GM23338 (cell line): ENCODE measurements at regions not wholly inside any gene's neighbourhood (a gene's known extent, or its start where the extent isn't known, plus 50 kb on each side); places are given as distances from the start of the nearest gene placed in this dataset.

Source experiments
- ATAC-seq: fragments of 200-7000 bp; cut with Tn5 transposase; 3 replicates; pipeline ENCODE4 v1.9.1; 2020
- DNase-seq: peaks from one replicate; pipeline ENCODE4 v3.0.0-alpha.2; 2015; ENCODE audit warnings: low spot score
- H2AFZ ChIP-seq: fragments of 200-600 bp; sonication (generic); 2 replicates; pipeline ENCODE4 v1.8.0; 2016; ENCODE audit warnings: antibody characterized with exemption, mild to moderate bottlenecking, moderate library complexity
- H3F3A ChIP-seq: fragments of 200-600 bp; sonication (generic); replicated peaks from 2 replicates; pipeline ENCODE4 v1.8.0; 2017; ENCODE audit warnings: antibody characterized with exemption, mixed run types, low read depth
- H3K27ac ChIP-seq: fragments of 200-600 bp; sonication (generic); 2 replicates; pipeline ENCODE4 v1.6.1; 2016; ENCODE audit warnings: low read depth
- H3K27me3 ChIP-seq: fragments of 200-600 bp; sonication (generic); 2 replicates; pipeline ENCODE4 v1.8.0; 2016; ENCODE audit warnings: mild to moderate bottlenecking, mixed run types, moderate library complexity; ENCODE audit not compliant: insufficient read depth
- H3K36me3 ChIP-seq: fragments of 200-600 bp; sonication (generic); 2 replicates; pipeline ENCODE4 v1.8.0; 2016; ENCODE audit warnings: mild to moderate bottlenecking; ENCODE audit not compliant: insufficient read depth
- H3K4me1 ChIP-seq: fragments of 200-600 bp; sonication (generic); 2 replicates; pipeline ENCODE4 v1.8.0; 2016; ENCODE audit warnings: mild to moderate bottlenecking, moderate library complexity; ENCODE audit not compliant: insufficient read depth
- H3K4me2 ChIP-seq: fragments of 200-600 bp; sonication (generic); 2 replicates; pipeline ENCODE4 v1.7.1; 2017; ENCODE audit warnings: mixed run types
- H3K4me3 ChIP-seq: fragments of 200-600 bp; sonication (generic); 2 replicates; pipeline ENCODE4 v1.6.1; 2016; ENCODE audit warnings: mixed run types
- H3K79me2 ChIP-seq: fragments of 200-600 bp; sonication (generic); replicated peaks from 2 replicates; pipeline ENCODE4 v1.8.0; 2017; ENCODE audit warnings: mild to moderate bottlenecking; ENCODE audit not compliant: insufficient read depth
- H3K9me2 ChIP-seq: fragments of 200-600 bp; sonication (generic); 2 replicates; pipeline ENCODE4 v1.8.0; 2017; ENCODE audit not compliant: insufficient read depth
- H4K20me1 ChIP-seq: fragments of 200-600 bp; sonication (generic); replicated peaks from 2 replicates; pipeline ENCODE4 v1.8.0; 2017; ENCODE audit warnings: mild to moderate bottlenecking; ENCODE audit not compliant: insufficient read depth
- H3K27ac Mint-ChIP-seq: 2 replicates; pipeline ENCODE4 v1.8.0; 2020; ENCODE audit warnings: inconsistent platforms, mild to moderate bottlenecking, moderate library complexity, mixed read lengths
- H3K27me3 Mint-ChIP-seq: 3 replicates; pipeline ENCODE4 v1.8.0; 2022; ENCODE audit warnings: low read depth, mild to moderate bottlenecking, moderate library complexity, mixed read lengths, inconsistent platforms; ENCODE audit not compliant: insufficient read depth, poor library complexity
- H3K36me3 Mint-ChIP-seq: 3 replicates; pipeline ENCODE4 v1.8.0; 2021; ENCODE audit warnings: low read depth, mild to moderate bottlenecking, inconsistent platforms, moderate library complexity, mixed read lengths
- H3K4me1 Mint-ChIP-seq: 3 replicates; pipeline ENCODE4 v1.8.0; 2020; ENCODE audit warnings: mild to moderate bottlenecking, inconsistent platforms, mixed read lengths
- H3K4me3 Mint-ChIP-seq: 3 replicates; pipeline ENCODE4 v1.8.0; 2021; ENCODE audit warnings: moderate library complexity, mild to moderate bottlenecking, inconsistent platforms, mixed read lengths
- H3K9me3 Mint-ChIP-seq: 3 replicates; pipeline ENCODE4 v1.8.0; 2020; ENCODE audit warnings: moderate library complexity, mild to moderate bottlenecking, inconsistent platforms, mixed read lengths
- CREB1 ChIP-seq: fragments of 250-450 bp; sonication (Bioruptor Pico); IDR thresholded peaks from 2 replicates; pipeline ENCODE4 v1.5.0; 2020; ENCODE audit warnings: low read depth, mild to moderate bottlenecking, moderate library complexity
- CTCF ChIP-seq, 2 experiments: fragments of 200-600 bp in 1 of 2; sonication (generic) in 1 of 2; conservative IDR thresholded peaks; 2 replicates each; pipeline versions ENCODE4 v1.5.1 to v1.6.1; 2016 to 2017; ENCODE audit warnings: antibody characterized with exemption in 2 of 2, low read depth in 2 of 2, mild to moderate bottlenecking in 2 of 2, moderate library complexity in 1 of 2
- ETS1 ChIP-seq: IDR thresholded peaks from 2 replicates; pipeline ENCODE4 v1.6.1; 2016; ENCODE audit warnings: antibody characterized with exemption
- EZH2 ChIP-seq: fragments of 200-600 bp; sonication (generic); IDR thresholded peaks from one replicate; pipeline ENCODE4 v1.8.0; 2017; ENCODE audit warnings: antibody characterized with exemption, mild to moderate bottlenecking, low read depth; ENCODE audit not compliant: unreplicated experiment
- EZH2phosphoT487 ChIP-seq: fragments of 200-600 bp; sonication (generic); IDR thresholded peaks from one replicate; pipeline ENCODE4 v1.8.1; 2018; ENCODE audit warnings: antibody characterized with exemption; ENCODE audit not compliant: unreplicated experiment
- JUNB ChIP-seq: IDR thresholded peaks from one replicate; pipeline ENCODE4 v1.6.1; 2016; ENCODE audit warnings: antibody characterized with exemption; ENCODE audit not compliant: unreplicated experiment
- POLR2AphosphoS5 ChIP-seq: IDR thresholded peaks from 2 replicates; pipeline ENCODE4 v1.6.1; 2016; ENCODE audit warnings: antibody characterized with exemption, low read depth
- REST ChIP-seq: IDR thresholded peaks from one replicate; pipeline ENCODE4 v1.6.1; 2018; ENCODE audit warnings: antibody characterized with exemption; ENCODE audit not compliant: unreplicated experiment
- STAT1 ChIP-seq: IDR thresholded peaks from one replicate; pipeline ENCODE4 v1.6.1; 2016; ENCODE audit warnings: antibody characterized with exemption; ENCODE audit not compliant: unreplicated experiment
- ZNF114 ChIP-seq: fragments of 250-450 bp; sonication (Bioruptor Pico); IDR thresholded peaks from 2 replicates; pipeline ENCODE4 v1.5.0; 2020; ENCODE audit warnings: mild to moderate bottlenecking, moderate library complexity
- ZNF331 ChIP-seq: fragments of 250-450 bp; sonication (Bioruptor Pico); IDR thresholded peaks from 2 replicates; pipeline ENCODE4 v1.5.0; 2020; ENCODE audit warnings: low read depth, mild to moderate bottlenecking, moderate library complexity
- ZNF462 ChIP-seq: fragments of 250-450 bp; sonication (Bioruptor Pico); IDR thresholded peaks from 2 replicates; pipeline ENCODE4 v1.5.0; 2020; ENCODE audit warnings: mild to moderate bottlenecking, moderate library complexity

- TF ChIP-seq JUNB (no peak), ZNF331 (CRISPR knock-in tag) (no peak), POLR2AphosphoS5 (no peak), ETS1 (no peak), ZNF114 (no peak), STAT1 (no peak), CREB1 (CRISPR knock-in tag) (no peak), EZH2 (no peak), EZH2phosphoT487 (no peak), CTCF (conservative IDR thresholded peaks at IDR 0.05; ENCODE audit: low read depth in 2 of 2) (no peak)
These were observed 637.8 kb upstream of the WWC1 start (continued) for GRCh38 chr5:167653645-167654106.

GRCh38 chr5:167657016-167657415 lies 634.4 kb upstream of the WWC1 start:
- Mint-ChIP-seq H3K36me3 (no peaks in the 10 kb centered on the region), H3K27ac (no peak overlapping the region), H3K4me1 (no peaks in the 10 kb centered on the region; the same call in 2 of the 3 replicates), H3K4me3 (no peak overlapping the region), H3K9me3 (no peaks in the 10 kb centered on the region), H3K27me3 (no peaks in the 10 kb centered on the region)
- Histone ChIP-seq H3K4me3 (no peak overlapping the region), H3K4me1 (no peaks in the 10 kb centered on the region), H4K20me1 (no peaks in the 10 kb centered on the region; the same call in 1 of the 2 replicates), H3F3A (no peaks in the 10 kb centered on the region), H3K4me2 (no peak overlapping the region), H3K27me3 (no peaks in the 10 kb centered on the region), H2AFZ (no peak overlapping the region), H3K79me2 (no peaks in the 10 kb centered on the region), H3K9me2 (0 out of 2 replicates have a peak, but pooled peaks cover 3% of the 10 kb centered on the region), H3K27ac (no peak overlapping the region), H3K36me3 (no peaks in the 10 kb centered on the region)
- no peak for ATAC-seq
- no peak for DNase-seq
- TF ChIP-seq REST (no peak), STAT1 (no peak), ZNF462 (CRISPR knock-in tag) (no peak)
